Kidney (tissue), 13 donors: ENCODE measurements at regions not wholly inside any gene's neighbourhood (a gene's known extent, or its start where the extent isn't known, plus 50 kb on each side); places are given as distances from the start of the nearest gene placed in this dataset.

Experiments used
- DNase-seq, 5 donors: peaks; one replicate each; pipeline ENCODE4 v3.0.0-alpha.2; 2013 to 2020
- FAIRE-seq: peaks from 2 replicates; lab custom pipeline; 2012; peaks lifted over from hg19 to GRCh38; lab: Jason Lieb, UNC
- H3K27ac ChIP-seq, 2 donors: one replicate each; pipeline ENCODE4 v1.7.0; 2013; ENCODE audit warnings: low read depth in 2 of 2, low read length in 2 of 2, inconsistent platforms in 1 of 2
- H3K27me3 ChIP-seq: one replicate; pipeline ENCODE4 v1.7.1; 2013; ENCODE audit warnings: low read length, inconsistent platforms; ENCODE audit not compliant: control insufficient read depth, insufficient read depth
- H3K36me3 ChIP-seq, 3 donors: one replicate each; pipeline versions ENCODE4 v1.7.0 to v1.7.1; 2013; ENCODE audit warnings: low read length in 3 of 3, control low read depth in 1 of 3, inconsistent platforms in 1 of 3; ENCODE audit not compliant: insufficient read depth in 3 of 3, control insufficient read depth in 2 of 3
- H3K4me1 ChIP-seq, 3 donors: one replicate each; pipeline versions ENCODE4 v1.7.0 to v1.7.1; 2013; ENCODE audit warnings: low read length in 3 of 3, inconsistent platforms in 1 of 3, low read depth in 1 of 3; ENCODE audit not compliant: control insufficient read depth in 2 of 3, insufficient read depth in 2 of 3
- H3K4me3 ChIP-seq, 3 donors: one replicate each; pipeline versions ENCODE4 v1.7.0 to v1.8.1; 2013; ENCODE audit warnings: low read length in 3 of 3, control low read depth in 1 of 3, inconsistent platforms in 1 of 3
- H3K9ac ChIP-seq, 3 donors: one replicate each; pipeline versions ENCODE4 v1.7.0 to v1.7.1; 2013; ENCODE audit warnings: low read length in 3 of 3, control low read depth in 1 of 3, inconsistent platforms in 1 of 3
- H3K9me3 ChIP-seq, 3 donors: one replicate each; pipeline versions ENCODE4 v1.7.0 to v1.7.1; 2013; ENCODE audit warnings: low read length in 3 of 3, control low read depth in 1 of 3, inconsistent platforms in 1 of 3; ENCODE audit not compliant: control insufficient read depth in 2 of 3, insufficient read depth in 1 of 3
- CTCF ChIP-seq: IDR thresholded peaks from 3 replicates; pipeline ENCODE4 v1.5.1; 2012; ENCODE audit warnings: mild to moderate bottlenecking, moderate library complexity, borderline replicate concordance; ENCODE audit not compliant: insufficient read depth; ENCODE audit errors: extremely low read depth
- intact Hi-C: fragments of 100-400 bp; cut with DNase I; formaldehyde crosslinking; loops from one replicate; pipeline ENCODE4 v1.11.1; 2022
- donor health status: control.
- donor health status: control.
- donor health status: control.
- donor health status: control.
- donor health status: control.
- donor health status: DM: yes; HTN: yes; CAD: no.
- donor health status: Normal renal cell carcinoma (clear cell type).

- no peak overlapping the region for H3K4me3 ChIP-seq
- no peak for TF ChIP-seq CTCF
- no peak overlapping the region for H3K9ac ChIP-seq
- intact Hi-C loops, result no loop called here
- FAIRE-seq (no peak), DNase-seq (no peak)
- H3K27me3 ChIP-seq, result no peaks in the 10 kb centered on the region
- no peaks in the 10 kb centered on the region for H3K4me1 ChIP-seq
- H3K9me3 ChIP-seq, result no peaks in the 10 kb centered on the region
- no peaks in the 10 kb centered on the region for H3K36me3 ChIP-seq
- no peak overlapping the region for H3K27ac ChIP-seq
Observed at GRCh38 chr1:30540611-30541192, 182.7 kb downstream of the MATN1 start.

- TF ChIP-seq CTCF, result no peak
- Histone ChIP-seq H3K27ac (no peak overlapping the region), H3K27me3 (no peaks in the 10 kb centered on the region), H3K4me1 (no peaks in the 10 kb centered on the region), H3K9me3 (no peaks in the 10 kb centered on the region), H3K4me3 (no peak overlapping the region), H3K9ac (no peak overlapping the region), H3K36me3 (no peaks in the 10 kb centered on the region)
- intact Hi-C loops, result no loop called here
- DNase-seq (no peak), FAIRE-seq (no peak)
Observed at GRCh38 chr1:30539884-30540283, 183.5 kb downstream of the MATN1 start.

GRCh38 chr1:30538993-30539867, 184.2 kb downstream of the MATN1 start:
- TF ChIP-seq CTCF, result no peak
- Histone ChIP-seq H3K4me3 (no peak overlapping the region), H3K9ac (no peak overlapping the region), H3K36me3 (no peaks in the 10 kb centered on the region), H3K4me1 (no peaks in the 10 kb centered on the region), H3K27me3 (no peaks in the 10 kb centered on the region), H3K27ac (no peak overlapping the region), H3K9me3 (no peaks in the 10 kb centered on the region)
- FAIRE-seq (no peak), DNase-seq (no peak)
- intact Hi-C loops, result no loop called here
